Activated CD4-positive, CD25-positive, alpha-beta regulatory T cell (primary cell): ENCODE measurements at regions not wholly inside any gene's neighbourhood (a gene's known extent, or its start where the extent isn't known, plus 50 kb on each side); places are given as distances from the start of the nearest gene placed in this dataset.
"Not testable (repeated sequence)": the region's sequence is repeated elsewhere in the genome, so short reads cannot be mapped to it uniquely, and the experiment has no call there.

Experiments used
- DNase-seq, 4 experiments: peaks; one replicate each; lab custom pipeline; 2025; lab: John Stamatoyannopoulos, UW

DNA sequence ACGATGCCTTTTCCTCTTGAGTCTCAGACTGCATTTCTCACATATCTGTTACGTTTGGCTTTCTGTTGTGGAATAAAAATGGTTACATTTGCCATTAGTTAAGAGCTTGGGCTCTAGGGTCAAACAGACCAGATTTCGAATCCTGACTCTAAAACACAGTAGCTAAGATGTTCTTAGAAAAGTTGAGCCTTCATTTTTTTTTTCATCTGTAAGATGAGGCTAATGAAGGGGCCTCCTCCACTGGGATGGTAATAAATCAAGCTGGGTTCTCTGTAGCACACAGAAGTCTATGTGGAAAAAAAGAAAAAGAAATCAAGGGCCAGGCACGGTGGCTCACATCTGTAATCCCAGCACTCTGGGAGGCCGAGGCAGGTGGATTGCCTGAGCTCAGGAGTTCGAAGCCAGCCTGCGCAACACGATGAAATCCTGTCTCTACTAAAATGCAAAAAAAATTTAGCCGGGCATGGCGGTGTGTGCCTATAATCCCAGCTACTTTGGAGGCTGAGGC lies 49.9 kb upstream of the CAPRIN1 start:
- DNase-seq, result no peak

DNA sequence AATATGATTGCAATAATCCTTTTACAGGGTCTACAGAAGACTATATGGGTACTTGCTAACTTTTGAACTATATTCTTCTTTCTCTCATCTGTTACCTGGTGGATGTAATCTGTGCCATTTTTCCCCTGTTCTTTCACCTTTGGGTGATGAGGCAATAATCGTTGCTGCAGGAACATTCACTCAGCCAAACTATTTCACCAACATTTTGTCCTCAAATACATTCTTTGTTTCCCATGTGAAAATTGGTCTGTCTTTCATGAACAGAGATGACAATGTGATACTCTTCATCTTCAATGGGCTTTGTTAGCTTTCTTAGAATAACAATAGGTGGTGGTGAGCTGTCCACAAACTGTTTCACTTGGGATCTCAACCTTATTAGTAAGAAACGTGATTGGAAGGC lies 52.1 kb upstream of the CAPRIN1 start:
- DNase-seq, result no peak

DNA sequence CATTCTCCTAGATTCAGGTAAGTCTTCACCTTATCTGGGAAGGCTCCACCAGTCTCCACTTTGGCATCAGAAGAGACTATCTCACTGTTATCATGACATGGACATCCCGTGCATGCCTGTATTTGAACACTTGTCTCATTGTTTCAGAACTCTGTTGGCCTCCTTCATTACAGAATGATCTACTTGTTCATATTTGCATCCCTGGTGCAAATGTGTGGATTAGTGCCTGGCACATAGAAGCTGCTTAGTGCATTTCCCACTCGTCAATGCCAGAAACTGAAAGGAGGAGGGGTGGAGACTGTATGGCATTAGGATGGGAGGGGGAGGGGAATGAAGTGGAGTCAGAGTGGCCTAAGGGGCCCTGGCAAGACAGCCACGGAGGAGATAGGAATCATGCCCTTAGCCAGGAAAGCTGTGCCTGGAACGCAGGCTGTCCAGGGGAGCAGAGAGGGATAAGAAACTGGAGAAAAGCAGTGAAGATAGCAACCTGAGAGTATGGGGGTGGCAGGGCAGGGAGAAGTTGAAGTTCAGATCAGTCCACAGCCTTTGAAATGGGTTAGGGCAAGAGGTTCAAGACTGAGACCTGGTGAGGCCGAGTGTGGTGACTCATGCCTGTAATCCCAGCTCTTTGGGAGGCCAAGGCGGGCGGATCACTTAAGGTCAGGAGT lies 53.8 kb upstream of the CAPRIN1 start:
- DNase-seq, result no peak

DNA sequence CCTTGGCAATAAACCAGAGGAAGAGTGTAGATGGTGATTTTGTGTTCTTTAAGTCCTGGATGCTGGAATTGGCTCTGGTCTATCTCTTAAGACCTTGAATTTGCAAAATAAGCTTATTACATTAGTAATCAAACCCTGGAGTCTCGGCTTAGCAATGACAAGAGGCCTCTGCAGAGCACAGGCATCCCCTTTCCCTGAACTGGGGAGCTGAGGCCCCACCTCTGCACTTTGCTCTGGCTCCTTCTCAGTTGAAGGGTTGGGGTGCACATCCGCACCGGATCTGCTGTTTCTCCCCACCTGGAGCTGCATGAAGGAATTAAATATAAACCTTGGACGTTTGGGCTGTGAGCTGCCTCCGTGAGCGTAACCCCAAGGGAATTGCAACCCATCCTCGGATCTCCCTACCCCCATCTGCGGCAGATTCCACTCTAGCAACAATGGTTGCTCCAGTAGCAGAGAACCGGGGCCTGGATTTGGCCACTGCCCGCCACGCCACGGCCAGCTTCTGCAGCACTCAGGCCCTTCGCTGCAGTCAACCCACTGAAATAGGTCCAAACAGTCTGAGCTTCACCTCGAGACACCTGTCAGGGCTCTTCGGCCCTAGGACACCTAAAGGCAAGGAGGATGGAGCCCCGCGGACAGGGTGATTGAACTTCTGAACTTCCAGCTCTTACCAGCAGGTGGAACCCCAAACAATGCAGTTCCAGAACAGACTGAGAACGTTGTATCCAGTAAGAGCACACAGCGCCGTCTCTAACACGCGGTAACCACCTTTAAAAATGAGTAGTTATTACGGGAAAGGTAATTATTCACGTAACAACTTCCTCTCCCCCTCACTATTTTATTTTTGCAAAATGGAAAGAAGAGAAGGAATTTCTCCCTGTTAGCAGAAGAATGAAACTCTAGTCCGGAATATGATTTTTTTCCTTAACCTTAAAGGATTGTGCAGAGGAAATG lies 54.8 kb upstream of the CAPRIN1 start:
- DNase-seq, result peak; percentile 36 to 41 (median 38)

DNA sequence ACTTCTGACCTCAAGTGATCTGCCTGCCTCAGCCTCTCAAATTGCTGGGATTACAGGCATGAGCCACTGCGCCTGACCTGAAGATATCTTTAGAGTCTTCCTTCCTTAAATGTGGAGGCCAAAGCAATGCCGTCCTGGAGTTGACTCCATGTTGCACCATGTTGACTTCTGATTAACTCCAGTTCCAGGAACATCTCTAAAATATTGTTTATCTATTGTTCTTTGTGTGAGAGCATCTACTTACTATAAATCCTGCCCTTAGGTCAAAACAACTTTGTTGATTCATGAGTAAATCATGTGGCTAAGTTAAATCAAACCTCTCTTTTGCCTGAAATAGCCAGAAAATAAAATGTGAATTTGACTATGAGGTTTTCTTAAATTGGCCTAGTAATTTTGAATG lies 56.6 kb upstream of the CAPRIN1 start:
- no peak for DNase-seq

DNA sequence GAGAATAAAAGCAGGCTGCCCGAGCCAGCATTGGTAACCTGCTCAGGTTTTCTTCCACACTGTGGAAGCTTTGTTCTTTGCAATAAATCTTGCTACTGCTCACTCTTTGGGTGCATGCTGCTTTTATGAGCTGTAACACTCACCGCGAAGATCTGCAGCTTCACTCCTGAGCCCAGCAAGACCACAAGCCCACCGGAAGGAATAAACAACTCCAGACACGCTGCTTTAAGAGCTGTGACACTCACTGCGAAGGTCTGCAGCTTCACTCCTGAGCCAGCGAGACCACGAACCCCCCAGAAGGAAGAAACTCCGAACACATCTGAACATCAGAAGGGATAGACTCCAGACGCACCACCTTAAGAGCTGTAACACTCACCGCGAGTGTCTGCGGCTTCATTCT lies 60.4 kb upstream of the CAPRIN1 start:
- DNase-seq, result not testable (repeated sequence)

DNA sequence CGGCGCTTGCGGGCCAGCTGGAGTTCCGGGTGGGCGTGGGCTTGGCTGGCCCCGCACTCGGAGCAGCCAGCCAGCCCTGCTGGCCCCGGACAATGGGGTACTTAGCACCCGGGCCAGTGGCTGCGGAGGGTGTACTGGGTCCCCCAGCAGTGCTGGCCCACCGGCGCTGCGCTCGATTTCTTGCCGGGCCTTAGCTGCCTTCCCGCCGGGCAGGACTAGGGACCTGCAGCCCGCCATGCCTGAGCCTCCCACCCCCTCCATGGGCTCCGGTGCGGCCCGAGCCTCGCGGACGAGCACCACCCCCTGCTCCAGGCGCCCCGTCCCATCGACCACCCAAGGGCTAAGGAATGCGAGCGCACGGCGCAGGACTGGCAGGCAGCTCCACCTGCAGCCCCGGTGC lies 61.4 kb upstream of the CAPRIN1 start:
- not testable (repeated sequence) for DNase-seq

DNA sequence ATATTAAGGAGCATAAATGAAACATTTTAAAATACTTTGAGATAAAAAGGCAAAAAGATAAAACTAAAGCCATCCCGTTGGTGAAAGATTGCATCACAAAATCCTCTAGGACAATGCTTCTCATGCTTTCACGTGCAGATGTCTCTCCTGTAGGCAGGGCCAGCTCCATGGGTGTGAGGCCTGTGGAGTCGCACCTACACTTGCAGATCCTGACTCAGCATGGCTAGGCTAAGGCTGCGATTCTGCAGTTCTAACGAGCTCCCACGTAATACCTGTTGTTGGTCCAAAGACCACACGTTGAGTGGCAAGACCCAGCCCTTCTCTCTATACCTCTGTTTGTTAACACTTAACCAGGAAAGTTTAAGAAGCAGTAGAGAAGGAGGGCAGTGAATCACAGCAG lies 62.1 kb upstream of the CAPRIN1 start:
- no peak for DNase-seq

DNA sequence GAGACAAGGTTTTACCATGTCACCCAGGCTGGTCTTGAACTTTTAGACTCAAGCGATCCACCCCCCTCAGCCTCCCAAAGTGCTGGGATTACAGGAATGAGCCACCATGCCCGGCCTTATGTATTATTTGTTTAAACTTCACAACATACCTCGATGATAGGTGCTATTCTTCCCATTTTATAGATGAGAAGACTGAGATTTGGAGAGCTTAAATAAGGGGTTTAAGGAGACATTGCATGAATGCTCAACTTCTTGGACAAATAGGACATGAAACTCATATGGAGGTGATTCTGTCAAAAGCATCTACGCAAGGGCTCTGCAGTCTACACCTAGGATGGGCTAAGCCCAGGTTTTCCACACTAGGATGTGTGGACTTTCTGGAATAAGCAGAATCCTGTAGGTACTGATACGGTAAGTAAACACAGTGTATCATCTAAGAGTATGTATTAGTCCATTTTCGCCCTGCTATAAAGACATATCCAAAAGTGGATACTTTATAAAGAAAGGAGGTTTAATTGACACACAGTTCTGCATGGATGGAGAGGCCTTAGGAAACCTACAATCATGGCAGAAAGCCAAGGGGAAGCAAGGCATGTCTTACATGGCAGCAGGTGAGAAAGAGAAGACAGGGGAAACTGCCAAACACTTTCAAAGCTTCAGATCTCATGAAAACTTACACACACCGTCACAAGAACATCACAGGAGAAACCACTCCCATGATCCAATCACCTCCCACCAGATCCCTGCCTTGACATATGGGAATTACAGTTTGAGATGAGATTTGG lies 62.8 kb upstream of the CAPRIN1 start:
- no peak for DNase-seq

DNA sequence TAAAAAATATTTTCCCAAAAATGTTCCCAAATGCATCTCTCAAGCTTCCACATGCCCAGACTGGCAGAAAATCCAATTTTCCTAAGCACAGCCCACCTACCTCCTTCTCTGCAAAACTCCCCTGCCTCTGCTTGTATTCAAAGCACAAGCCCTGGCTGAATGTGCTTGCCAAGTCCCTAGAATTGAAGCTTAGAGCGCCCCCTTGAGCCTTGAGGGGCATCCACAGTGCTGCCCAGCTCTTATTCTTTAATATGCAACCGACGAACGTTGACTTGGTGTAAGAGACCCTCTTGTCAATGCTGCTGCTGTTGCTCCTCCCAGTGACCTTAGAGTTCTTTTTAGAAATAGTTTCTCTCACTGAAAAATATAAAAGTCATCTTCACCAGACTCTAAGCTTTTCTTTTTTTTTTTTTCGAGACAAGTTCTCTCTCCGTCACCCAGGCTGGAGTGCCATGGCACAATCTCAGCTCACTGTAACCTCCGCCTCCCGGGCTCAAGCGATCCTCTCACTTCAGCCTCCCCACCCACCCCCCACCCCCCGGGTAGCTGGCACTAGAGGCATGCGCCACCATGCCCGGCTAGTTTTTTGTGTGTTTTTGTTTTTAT lies 63.5 kb upstream of the CAPRIN1 start:
- peak; percentile 5 to 35 (median 26) for DNase-seq

DNA sequence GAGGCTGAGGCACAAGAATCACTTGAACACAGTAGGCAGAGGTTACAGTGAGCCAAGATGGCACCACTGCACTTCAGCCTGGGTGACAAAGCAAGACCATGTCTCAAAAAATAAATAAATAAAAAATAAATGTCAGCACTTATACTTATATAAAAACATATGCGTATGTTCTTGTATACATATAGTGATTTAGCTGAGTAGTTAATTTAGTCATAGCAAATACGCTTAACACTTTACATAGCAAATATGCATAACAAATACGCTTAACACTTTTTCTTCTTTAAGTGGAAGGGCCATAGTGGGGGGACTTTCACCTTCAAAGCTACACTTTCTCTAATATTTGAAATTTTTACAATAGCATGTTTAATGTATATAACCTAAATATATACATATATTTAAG lies 64.0 kb upstream of the CAPRIN1 start:
- no peak for DNase-seq

DNA sequence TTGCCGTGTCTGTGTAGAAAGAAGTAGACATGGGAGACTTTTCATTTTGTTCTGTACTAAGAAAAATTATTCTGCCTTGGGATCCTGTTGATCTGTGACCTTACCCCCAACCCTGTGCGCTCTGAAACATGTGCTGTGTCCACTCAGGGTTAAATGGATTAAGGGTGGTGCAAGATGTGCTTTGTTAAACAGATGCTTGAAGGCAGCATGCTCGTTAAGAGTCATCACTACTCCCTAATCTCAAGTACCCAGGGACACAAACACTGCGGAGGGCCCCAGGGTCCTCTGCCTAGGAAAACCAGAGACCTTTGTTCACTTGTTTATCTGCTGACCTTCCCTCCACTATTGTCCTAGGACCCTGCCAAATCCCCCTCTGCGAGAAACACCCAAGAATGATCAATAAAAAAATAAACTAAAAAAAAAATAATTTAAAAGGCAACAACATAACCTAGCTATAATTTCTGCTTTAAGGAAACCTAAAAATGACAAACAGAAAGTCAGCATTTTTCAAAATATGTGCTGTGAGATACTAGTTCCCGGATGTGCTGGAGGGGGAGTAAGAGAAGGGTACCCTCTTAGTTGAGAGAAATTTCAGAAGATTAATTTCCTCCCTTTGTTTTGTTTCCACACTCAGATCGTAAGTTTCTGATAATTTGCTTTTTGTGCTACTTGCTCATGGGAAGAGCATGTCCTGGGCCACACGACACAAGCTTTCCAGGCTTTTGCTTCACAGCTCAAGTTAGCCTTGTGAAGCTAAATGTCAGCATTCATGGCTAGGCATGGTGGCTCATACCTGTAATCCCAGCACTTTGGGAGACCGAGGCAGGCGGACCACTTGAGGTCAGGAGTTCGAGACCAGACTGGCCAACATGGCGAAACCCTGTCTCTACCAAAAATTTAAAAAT lies 64.7 kb upstream of the CAPRIN1 start:
- not testable (repeated sequence) for DNase-seq

DNA sequence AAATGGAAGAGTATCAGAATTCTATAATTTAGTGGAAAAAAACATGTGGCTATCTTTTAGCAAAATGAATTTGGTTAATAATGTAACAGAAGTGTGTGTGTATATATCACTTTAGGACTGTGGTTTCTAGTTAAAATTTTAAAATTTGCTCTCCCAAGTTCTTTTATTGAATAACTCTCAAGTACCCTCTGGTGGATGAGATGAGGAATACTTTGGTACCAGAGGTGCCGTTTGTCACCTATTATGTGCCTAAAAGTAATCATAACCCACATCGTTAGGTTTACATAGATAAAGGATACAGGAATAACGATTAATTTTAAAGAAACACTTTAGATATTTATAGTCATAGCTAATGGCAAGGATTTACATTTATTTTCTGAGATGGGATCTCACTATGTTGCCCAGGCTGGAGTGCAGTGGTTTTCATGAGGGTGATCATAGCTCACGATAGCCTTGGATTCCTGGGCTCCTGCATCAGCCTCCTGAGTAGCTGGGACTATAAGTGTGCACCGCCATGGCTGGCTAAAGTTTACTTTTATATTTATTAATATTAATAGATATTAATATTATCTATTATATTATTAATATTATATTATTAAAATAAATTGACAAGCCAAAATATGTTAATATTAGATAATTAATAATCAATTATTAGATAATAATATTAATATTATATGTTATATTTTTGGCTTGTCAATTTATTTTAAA lies 66.7 kb upstream of the CAPRIN1 start:
- DNase-seq, result no peak

DNA sequence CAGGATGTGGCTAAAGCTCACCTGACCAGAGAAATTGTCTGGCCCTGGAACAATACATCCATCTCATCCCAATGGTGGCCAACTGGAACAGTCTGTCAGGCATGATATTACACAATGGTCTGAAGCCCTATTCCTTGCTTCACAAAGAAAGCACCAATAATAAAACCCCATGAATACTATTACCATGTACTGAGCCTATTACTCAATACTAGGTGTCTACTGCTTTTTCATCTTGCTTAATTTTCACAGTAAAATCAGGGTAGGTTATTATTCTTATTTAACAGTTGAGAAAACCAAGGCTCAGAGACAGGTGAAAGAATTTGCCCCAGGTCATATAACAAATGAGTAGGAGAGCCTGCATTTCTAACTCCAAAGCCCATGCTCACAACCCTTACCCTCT lies 68.9 kb upstream of the CAPRIN1 start:
- DNase-seq, result no peak

DNA sequence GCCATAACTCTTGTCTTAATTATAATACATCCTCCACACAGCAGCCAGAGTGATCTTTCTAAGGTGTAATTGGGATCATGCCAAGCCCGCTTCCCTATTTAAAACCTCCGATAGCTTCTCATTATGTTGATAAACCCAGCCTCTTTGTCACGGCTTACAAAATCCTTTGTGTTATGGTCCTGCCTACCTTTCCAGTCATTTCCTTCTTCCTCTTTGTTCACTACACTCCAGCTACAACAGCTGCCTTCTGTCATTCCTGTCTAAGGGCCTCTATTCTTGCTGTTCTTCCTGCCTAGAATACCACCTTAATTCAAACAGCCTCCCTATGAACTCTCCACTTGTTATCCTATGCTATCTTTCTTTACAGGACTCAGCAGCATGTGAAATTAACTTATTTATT lies 70.6 kb upstream of the CAPRIN1 start:
- no peak for DNase-seq

DNA sequence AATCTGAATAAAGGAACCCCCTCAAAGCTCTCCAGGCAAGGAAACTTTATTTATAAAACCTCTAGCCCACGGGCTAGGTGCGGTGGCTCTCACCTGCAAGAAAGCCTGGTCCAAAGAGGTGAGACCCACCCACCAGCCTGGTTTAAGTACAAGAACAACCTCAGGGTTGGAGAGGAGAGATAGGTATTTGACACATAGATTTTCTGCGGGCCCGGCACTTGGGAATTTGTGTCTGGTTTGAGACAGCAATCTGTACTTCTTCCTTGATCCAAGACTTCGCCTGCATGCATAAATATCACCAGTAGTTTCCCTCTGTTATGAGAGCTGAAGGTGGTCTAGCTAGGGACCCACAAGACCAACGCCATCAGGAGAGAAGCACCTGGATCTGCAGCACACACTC lies 73.2 kb upstream of the CAPRIN1 start:
- no peak for DNase-seq

DNA sequence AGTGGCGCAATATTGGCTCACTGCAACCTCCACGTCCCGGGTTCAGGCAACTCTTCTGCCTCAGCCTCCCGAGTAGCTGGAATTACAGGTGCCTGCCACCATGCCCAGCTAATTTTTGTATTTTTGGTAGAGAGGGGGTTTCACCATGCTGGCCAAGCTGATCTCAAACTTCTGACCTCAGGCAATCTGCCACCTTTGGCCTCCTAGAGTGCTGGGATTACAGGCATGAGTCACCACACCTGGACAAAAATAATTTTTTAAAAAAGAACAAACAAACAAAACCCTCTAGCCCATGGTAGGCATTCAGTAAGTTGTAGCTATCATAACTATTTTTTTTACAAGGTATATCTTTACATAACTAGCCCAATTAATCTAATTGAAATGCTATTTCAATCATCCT lies 73.9 kb upstream of the CAPRIN1 start:
- DNase-seq, result no peak

DNA sequence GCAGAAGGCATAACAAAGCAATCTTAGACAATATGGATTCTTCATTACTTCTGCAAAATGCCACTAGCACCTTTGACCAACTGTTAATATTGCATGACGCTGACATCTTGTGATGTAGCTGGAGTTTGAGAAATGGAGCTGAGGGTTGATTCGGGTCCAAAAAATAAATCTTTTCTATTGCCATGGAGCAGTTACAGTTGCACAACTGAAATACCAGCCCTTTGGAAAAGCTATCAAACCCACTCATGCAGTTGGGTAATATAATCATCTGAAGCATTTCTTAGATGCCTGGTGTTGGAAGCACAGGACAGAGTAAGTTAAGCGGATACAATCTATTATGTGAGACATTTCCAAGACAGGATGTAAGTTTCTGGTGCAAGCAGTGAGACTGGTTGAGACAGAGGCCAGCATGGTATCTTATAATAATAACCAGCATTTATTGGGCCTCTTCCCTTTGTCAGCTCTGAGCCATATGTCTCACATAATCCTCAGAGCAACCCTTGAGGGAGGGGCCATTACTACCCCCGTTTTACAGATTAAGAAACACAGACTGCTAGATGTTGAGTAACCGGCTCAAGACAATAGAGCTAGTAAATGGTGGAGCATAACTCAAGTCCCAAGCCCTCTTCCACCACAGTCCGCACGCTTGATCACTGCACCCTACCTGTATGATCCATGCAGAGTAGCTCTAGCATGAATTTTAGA lies 74.9 kb upstream of the CAPRIN1 start:
- no peak for DNase-seq

DNA sequence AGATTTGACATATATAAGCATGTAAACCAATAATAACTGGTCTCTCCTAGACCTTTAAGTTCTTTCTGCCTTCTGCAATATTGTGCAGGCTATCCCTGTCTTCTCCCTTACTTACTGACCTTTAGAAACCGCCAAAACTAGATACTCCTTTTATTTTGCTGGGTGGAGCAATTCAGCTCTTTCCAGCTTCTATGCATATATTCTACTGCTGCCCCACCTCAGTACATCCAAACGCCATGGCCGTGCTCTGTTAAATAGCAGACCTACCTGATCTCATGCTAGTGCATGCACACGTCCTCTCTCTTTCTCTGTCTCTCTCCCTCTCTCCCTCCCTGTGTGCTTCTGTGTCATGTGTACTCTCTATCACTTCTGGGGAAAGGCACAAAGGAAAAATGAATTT lies 76.7 kb upstream of the CAPRIN1 start:
- no peak for DNase-seq

DNA sequence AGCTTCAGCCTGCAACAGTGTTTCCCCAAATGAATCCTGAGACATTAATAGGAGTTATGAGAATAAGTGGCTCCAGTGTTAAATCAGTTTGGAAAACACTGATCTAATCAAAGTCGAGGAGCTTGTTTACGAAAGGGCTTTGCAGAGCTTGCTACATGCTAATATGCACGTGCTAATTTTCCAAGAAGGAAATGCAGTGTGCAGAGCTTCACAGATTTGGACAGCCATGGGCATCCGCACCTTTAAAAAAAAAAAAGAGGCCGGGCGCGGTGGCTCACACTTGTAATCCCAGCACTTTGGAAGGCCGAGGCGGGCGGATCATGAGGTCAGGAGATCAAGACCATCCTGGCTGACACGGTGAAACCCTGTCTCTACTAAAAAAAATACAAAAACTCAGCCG lies 79.7 kb upstream of the LMO2 start:
- not testable (repeated sequence) for DNase-seq
